ENCODE measurements at regions not wholly inside any gene's neighbourhood (a gene's known extent, or its start where the extent isn't known, plus 50 kb on each side); places are given as distances from the start of the nearest gene placed in this dataset.

DNA sequence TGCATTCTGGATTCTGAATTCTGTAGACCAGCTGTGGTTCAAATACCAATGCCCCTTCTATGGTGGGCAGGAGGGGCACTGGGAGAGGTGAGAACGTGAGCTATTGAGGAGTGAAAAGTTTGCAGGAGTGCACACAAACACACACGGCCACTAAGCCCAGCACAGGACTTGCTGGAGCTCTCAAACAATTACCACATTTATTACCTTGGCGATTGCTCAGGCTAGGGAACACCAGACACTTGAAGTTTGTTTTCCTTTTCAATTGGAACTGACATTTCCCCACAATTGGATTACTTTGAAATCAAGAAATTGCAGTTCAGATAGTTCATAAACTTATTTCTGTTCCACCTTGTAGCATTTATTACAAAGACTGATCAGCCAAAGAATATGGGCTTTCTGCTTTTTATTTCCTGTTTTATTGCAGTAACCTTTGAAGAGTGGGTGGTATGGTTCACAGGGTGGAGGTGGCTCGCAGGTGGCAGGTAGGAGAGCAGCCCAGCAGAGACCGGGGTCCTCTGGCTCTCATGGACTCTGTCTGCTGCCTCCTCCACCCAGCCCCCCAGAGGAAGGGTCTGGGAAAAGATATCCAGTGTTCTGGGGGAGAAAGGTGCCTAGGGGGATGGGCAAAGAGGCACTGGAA is 429.8 kb upstream of the CCDC196 start:
- Histone ChIP-seq H2BK15ac (ENCODE audit: low read depth, low read length) (no peak overlapping the region), H4K8ac (ENCODE audit: low read depth in 2 of 2, low read length in 2 of 2) (no peak overlapping the region)
- BruUV-seq (replicated peaks) = no TSS peak

More for the DNA sequence above, 429.8 kb upstream of the CCDC196 start:
- intact Hi-C loops (cut with micrococcal nuclease) (no loop called here), dilution Hi-C loops (cut with HindIII; ENCODE audit: low sequenced_read_pairs, unreplicated experiment) (no loop called here), in situ Hi-C loops (cut with MboI; ENCODE audit: low sequenced_read_pairs) (loop anchor here (25.0 kb wide), 1 partner anchor 894 kb away; no protein-coding TSS in a partner anchor)
- Histone ChIP-seq H3K4me1 (ENCODE audit: control insufficient read depth, insufficient read depth, low read length) (no peaks in the 10 kb centered on the region), H2AFZ (replicated peaks; ENCODE audit: low read length, poor library complexity) (no peak overlapping the region), H3K27me3 (ENCODE audit: control insufficient read depth, insufficient read depth, low read length) (no peaks in the 10 kb centered on the region), H3K9me1 (ENCODE audit: insufficient read depth, low read length) (no peaks in the 10 kb centered on the region), H3K79me1 (ENCODE audit: low read depth in 1 of 2, low read length in 2 of 2) (no peaks in the 10 kb centered on the region), H2BK20ac (ENCODE audit: low read depth, low read length) (no peak overlapping the region), H2BK120ac (ENCODE audit: low read depth, low read length) (no peak overlapping the region), H3K4me3 (ENCODE audit: insufficient read depth, low read depth, low read length) (no peak overlapping the region), H3K4ac (ENCODE audit: low read depth, low read length) (no peak overlapping the region), H3K9me3 (ENCODE audit: control insufficient read depth, insufficient read depth, low read length) (peaks cover 3% of the 10 kb centered on the region; the same call in 1 of the 2 replicates), H3K18ac (ENCODE audit: low read depth, low read length) (no peak overlapping the region), H3K36me3 (ENCODE audit: control insufficient read depth, insufficient read depth, low read length) (no peaks in the 10 kb centered on the region), H2AK9ac (replicated peaks; ENCODE audit: low read depth, low read length, poor library complexity) (no peak overlapping the region), H2BK5ac (ENCODE audit: low read depth, low read length, poor library complexity, severe bottlenecking) (no peak overlapping the region), H3K27ac (ENCODE audit: insufficient read depth, low read length) (no peak overlapping the region), H4K20me1 (ENCODE audit: insufficient read depth, low read length) (no peaks in the 10 kb centered on the region), H3K23ac (ENCODE audit: low read depth, low read length) (no peak overlapping the region), H3K56ac (ENCODE audit: extremely low read depth, insufficient read depth, low read length) (no peak overlapping the region), H4K5ac (ENCODE audit: low read depth, low read length) (no peak overlapping the region), H3K4me2 (ENCODE audit: low read depth, low read length) (no peak overlapping the region), H3K9ac (ENCODE audit: low read depth, low read length) (no peak overlapping the region), H3K14ac (replicated peaks; ENCODE audit: low read depth, low read length) (no peak overlapping the region), H2AK5ac (ENCODE audit: low read depth, low read length) (no peak overlapping the region), H4K91ac (ENCODE audit: insufficient read depth, low read depth, low read length) (no peak overlapping the region)
- POLR2A ChIA-PET (ENCODE audit: unreplicated experiment) = no interaction called here
- WGBS, 2 experiments (ENCODE audit: extremely low coverage in 2 of 2, insufficient read length in 1 of 2) = no CpG with 5 or more reads among the region's 5 CpGs
- ATAC-seq (ENCODE audit: low read depth) (no peak), DNase-seq (no peak)
- CTCF ChIA-PET = no interaction called here
- no peak for TF ChIP-seq RAD21 (IDR thresholded peaks at IDR 0.05; ENCODE audit: low read length)
- no peak for TF ChIP-seq MAZ (IDR thresholded peaks at IDR 0.05; ENCODE audit: borderline replicate concordance, low read depth, low read length)
- no peak for TF ChIP-seq SMC3 (IDR thresholded peaks at IDR 0.05; ENCODE audit: low read depth, low read length)
- TF ChIP-seq, protein P1, sequence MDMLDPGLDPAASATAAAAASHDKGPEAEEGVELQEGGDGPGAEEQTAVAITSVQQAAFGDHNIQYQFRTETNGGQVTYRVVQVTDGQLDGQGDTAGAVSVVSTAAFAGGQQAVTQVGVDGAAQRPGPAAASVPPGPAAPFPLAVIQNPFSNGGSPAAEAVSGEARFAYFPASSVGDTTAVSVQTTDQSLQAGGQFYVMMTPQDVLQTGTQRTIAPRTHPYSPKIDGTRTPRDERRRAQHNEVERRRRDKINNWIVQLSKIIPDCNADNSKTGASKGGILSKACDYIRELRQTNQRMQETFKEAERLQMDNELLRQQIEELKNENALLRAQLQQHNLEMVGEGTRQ (IDR thresholded peaks at IDR 0.05; ENCODE audit: low read depth, low read length) = no peak
- no peak for TF ChIP-seq CHD1 (IDR thresholded peaks at IDR 0.05; ENCODE audit: low read depth, low read length)
- TF ChIP-seq FOS (IDR thresholded peaks at IDR 0.05; ENCODE audit: low read depth, low read length) = no peak
- no peak for TF ChIP-seq BHLHE40 (IDR thresholded peaks at IDR 0.05; ENCODE audit: low read depth, low read length)
- TF ChIP-seq NFE2L2 (IDR thresholded peaks at IDR 0.05; ENCODE audit: low read depth, low read length) = no peak
- no peak for TF ChIP-seq RFX5 (IDR thresholded peaks at IDR 0.05; ENCODE audit: low read depth, low read length)
- TF ChIP-seq MAFK (IDR thresholded peaks at IDR 0.05; ENCODE audit: low read depth, low read length) = no peak
- TF ChIP-seq RCOR1 (IDR thresholded peaks at IDR 0.05; ENCODE audit: insufficient replicate concordance, low read length) = no peak
- TF ChIP-seq, protein P2, sequence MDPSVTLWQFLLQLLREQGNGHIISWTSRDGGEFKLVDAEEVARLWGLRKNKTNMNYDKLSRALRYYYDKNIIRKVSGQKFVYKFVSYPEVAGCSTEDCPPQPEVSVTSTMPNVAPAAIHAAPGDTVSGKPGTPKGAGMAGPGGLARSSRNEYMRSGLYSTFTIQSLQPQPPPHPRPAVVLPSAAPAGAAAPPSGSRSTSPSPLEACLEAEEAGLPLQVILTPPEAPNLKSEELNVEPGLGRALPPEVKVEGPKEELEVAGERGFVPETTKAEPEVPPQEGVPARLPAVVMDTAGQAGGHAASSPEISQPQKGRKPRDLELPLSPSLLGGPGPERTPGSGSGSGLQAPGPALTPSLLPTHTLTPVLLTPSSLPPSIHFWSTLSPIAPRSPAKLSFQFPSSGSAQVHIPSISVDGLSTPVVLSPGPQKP (IDR thresholded peaks at IDR 0.05; ENCODE audit: borderline replicate concordance, low read depth, low read length) = no peak
- no peak for TF ChIP-seq CEBPB (IDR thresholded peaks at IDR 0.05; ENCODE audit: low read depth, low read length)
- no peak for TF ChIP-seq POLR2A (IDR thresholded peaks at IDR 0.05; ENCODE audit: low read depth, low read length)
- TF ChIP-seq MXI1 (IDR thresholded peaks at IDR 0.05; ENCODE audit: borderline replicate concordance, low read depth, low read length) = no peak
- TF ChIP-seq, protein P3, sequence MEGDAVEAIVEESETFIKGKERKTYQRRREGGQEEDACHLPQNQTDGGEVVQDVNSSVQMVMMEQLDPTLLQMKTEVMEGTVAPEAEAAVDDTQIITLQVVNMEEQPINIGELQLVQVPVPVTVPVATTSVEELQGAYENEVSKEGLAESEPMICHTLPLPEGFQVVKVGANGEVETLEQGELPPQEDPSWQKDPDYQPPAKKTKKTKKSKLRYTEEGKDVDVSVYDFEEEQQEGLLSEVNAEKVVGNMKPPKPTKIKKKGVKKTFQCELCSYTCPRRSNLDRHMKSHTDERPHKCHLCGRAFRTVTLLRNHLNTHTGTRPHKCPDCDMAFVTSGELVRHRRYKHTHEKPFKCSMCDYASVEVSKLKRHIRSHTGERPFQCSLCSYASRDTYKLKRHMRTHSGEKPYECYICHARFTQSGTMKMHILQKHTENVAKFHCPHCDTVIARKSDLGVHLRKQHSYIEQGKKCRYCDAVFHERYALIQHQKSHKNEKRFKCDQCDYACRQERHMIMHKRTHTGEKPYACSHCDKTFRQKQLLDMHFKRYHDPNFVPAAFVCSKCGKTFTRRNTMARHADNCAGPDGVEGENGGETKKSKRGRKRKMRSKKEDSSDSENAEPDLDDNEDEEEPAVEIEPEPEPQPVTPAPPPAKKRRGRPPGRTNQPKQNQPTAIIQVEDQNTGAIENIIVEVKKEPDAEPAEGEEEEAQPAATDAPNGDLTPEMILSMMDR (conservative IDR thresholded peaks at IDR 0.05; ENCODE audit: low read depth, low read length) = no peak
